CD14-positive monocyte (primary cell): ENCODE measurements at regions not wholly inside any gene's neighbourhood (a gene's known extent, or its start where the extent isn't known, plus 50 kb on each side); places are given as distances from the start of the nearest gene placed in this dataset.

ENCODE experiments used
- DNase-seq, 3 donors: peaks; one replicate each; pipeline ENCODE4 v3.0.0-alpha.2; 2011 to 2022
- H2AFZ ChIP-seq: 2 replicates; pipeline ENCODE4 v1.6.0; 2012; ENCODE audit warnings: mild to moderate bottlenecking, low read depth, low read length, inconsistent platforms; ENCODE audit not compliant: insufficient read depth, poor library complexity, severe bottlenecking
- H3K27ac ChIP-seq, 2 donors: 1 replicate in 1 of 2; 2 replicates in 1 of 2; pipeline ENCODE4 v1.5.1; 2012 to 2013; ENCODE audit warnings: low read length in 2 of 2, control low read depth in 1 of 2, inconsistent platforms in 1 of 2, low read depth in 1 of 2, mild to moderate bottlenecking in 1 of 2
- H3K27me3 ChIP-seq, 2 donors: one replicate each; pipeline versions ENCODE4 v1.6.0 to v1.6.1; 2011 to 2013; ENCODE audit warnings: low read length in 2 of 2; ENCODE audit not compliant: control insufficient read depth in 2 of 2, insufficient read depth in 2 of 2
- H3K36me3 ChIP-seq, 2 donors: replicated peaks in 1 of 2; 1 replicate in 1 of 2; 2 replicates in 1 of 2; pipeline versions ENCODE4 v1.5.1 to v1.6.1; 2012 to 2013; ENCODE audit warnings: low read length in 2 of 2, control low read depth in 1 of 2, inconsistent platforms in 1 of 2, mild to moderate bottlenecking in 1 of 2; ENCODE audit not compliant: insufficient read depth in 2 of 2, control insufficient read depth in 1 of 2
- H3K4me1 ChIP-seq, 2 donors: 1 replicate in 1 of 2; 2 replicates in 1 of 2; pipeline versions ENCODE4 v1.5.1 to v1.6.1; 2012 to 2013; ENCODE audit warnings: low read length in 2 of 2, control low read depth in 1 of 2, inconsistent platforms in 1 of 2, mild to moderate bottlenecking in 1 of 2, moderate library complexity in 1 of 2; ENCODE audit not compliant: insufficient read depth in 2 of 2, control insufficient read depth in 1 of 2
- H3K4me2 ChIP-seq: replicated peaks from 2 replicates; pipeline ENCODE3; 2012; ENCODE audit warnings: low read length, moderate library complexity, mild to moderate bottlenecking; ENCODE audit not compliant: poor library complexity, severe bottlenecking; ENCODE audit errors: extremely low read depth
- H3K4me3 ChIP-seq, 3 experiments: fragments of 200-600 bp in 1 of 3; sonication (generic) in 1 of 3; replicated peaks in 1 of 3; 1 replicate in 2 of 3; 2 replicates in 1 of 3; pipeline ENCODE4 v1.5.1; 2011 to 2013; ENCODE audit warnings: low read length in 3 of 3, mild to moderate bottlenecking in 3 of 3, control low read depth in 2 of 3, low read depth in 2 of 3, inconsistent platforms in 1 of 3, moderate library complexity in 1 of 3
- H3K79me2 ChIP-seq: 2 replicates; pipeline ENCODE4 v1.6.0; 2012; ENCODE audit warnings: mild to moderate bottlenecking, control low read depth, inconsistent platforms, low read length, moderate library complexity; ENCODE audit not compliant: insufficient read depth
- H3K9ac ChIP-seq: 2 replicates; pipeline ENCODE4 v1.6.0; 2017; ENCODE audit warnings: low read length, mild to moderate bottlenecking; ENCODE audit not compliant: insufficient read depth, poor library complexity, severe bottlenecking
- H3K9me3 ChIP-seq, 2 donors: replicated peaks in 1 of 2; 1 replicate in 1 of 2; 2 replicates in 1 of 2; pipeline versions ENCODE4 v1.5.1 to v1.6.1; 2012 to 2013; ENCODE audit warnings: low read length in 2 of 2, control low read depth in 1 of 2; ENCODE audit not compliant: control insufficient read depth in 1 of 2, insufficient read depth in 1 of 2
- H4K20me1 ChIP-seq: 2 replicates; pipeline ENCODE4 v1.6.0; 2012; ENCODE audit warnings: mild to moderate bottlenecking, low read length, control low read depth, moderate library complexity; ENCODE audit not compliant: insufficient read depth
- H3K27ac Mint-ChIP-seq, 7 donors: one replicate each; pipeline ENCODE4 v1.8.0; 2020; ENCODE audit warnings: mild to moderate bottlenecking in 7 of 7, mixed read lengths in 7 of 7, moderate library complexity in 6 of 7, inconsistent platforms in 2 of 7
- H3K27me3 Mint-ChIP-seq, 3 donors: one replicate each; pipeline ENCODE4 v1.8.0; 2021 to 2022; ENCODE audit warnings: low read depth in 3 of 3, mild to moderate bottlenecking in 3 of 3, mixed read lengths in 3 of 3, moderate library complexity in 3 of 3, inconsistent platforms in 1 of 3
- H3K36me3 Mint-ChIP-seq, 2 donors: one replicate each; pipeline ENCODE4 v1.8.0; 2020; ENCODE audit warnings: mixed read lengths in 2 of 2, inconsistent platforms in 1 of 2, mild to moderate bottlenecking in 1 of 2
- H3K4me1 Mint-ChIP-seq: one replicate; pipeline ENCODE4 v1.8.0; 2020; ENCODE audit warnings: mild to moderate bottlenecking, mixed read lengths
- H3K4me3 Mint-ChIP-seq, 2 donors: one replicate each; pipeline ENCODE4 v1.8.0; 2020; ENCODE audit warnings: mild to moderate bottlenecking in 2 of 2, mixed read lengths in 2 of 2, moderate library complexity in 1 of 2
- H3K9me3 Mint-ChIP-seq, 7 donors: one replicate each; pipeline ENCODE4 v1.8.0; 2020 to 2022; ENCODE audit warnings: mixed read lengths in 7 of 7, mild to moderate bottlenecking in 6 of 7, moderate library complexity in 6 of 7, inconsistent platforms in 2 of 7
- CTCF ChIP-seq: fragments of 200-600 bp; IDR thresholded peaks from one replicate; pipeline ENCODE4 v1.8.0; 2022; ENCODE audit warnings: antibody characterized with exemption, mild to moderate bottlenecking
- whole genome bisulfite sequencing: methylation state at CpG from one replicate; pipeline ENCODE4 v1.1.5; 2013; ENCODE audit warnings: missing lambda C conversion rate; ENCODE audit not compliant: insufficient coverage; 5-methylcytosine and 5-hydroxymethylcytosine counted together
- intact Hi-C, 2 donors: fragments of 100-400 bp; cut with micrococcal nuclease; formaldehyde crosslinking; loops; one replicate each; pipeline versions ENCODE4 v1.15.0 to v1.15.1; 2023

DNA sequence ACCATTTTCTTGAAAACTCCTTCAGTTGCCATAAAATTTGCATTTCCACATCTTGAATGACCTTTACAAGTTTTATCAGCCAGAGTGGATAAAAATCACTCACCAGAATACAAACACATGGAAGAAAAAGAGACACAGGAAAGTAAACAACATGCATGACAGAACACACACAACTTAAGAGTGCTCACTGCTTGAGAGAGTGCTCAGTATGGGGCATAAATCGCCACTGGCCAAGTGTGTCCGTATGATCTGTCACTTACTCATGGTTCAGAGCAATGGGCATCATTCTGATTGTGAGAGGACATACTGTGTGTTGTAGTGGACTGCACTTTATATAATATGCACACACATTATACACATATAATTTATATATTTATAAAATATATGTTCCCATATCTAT lies 155.6 kb upstream of the NTRK2 start:
- Mint-ChIP-seq H3K27ac (no peak overlapping the region), H3K36me3 (no peaks in the 10 kb centered on the region), H3K4me1 (no peaks in the 10 kb centered on the region), H3K4me3 (no peak overlapping the region), H3K9me3 (peaks cover 2 to 9% (median 6%) of the 10 kb centered on the region in 7 donors), H3K27me3 (peaks cover 0 to 6% (median 0%) of the 10 kb centered on the region in 3 donors)
- Histone ChIP-seq H3K4me2 (no peak overlapping the region), H4K20me1 (no peaks in the 10 kb centered on the region), H3K27me3 (no peaks in the 10 kb centered on the region), H3K4me1 (no peaks in the 10 kb centered on the region), H3K9ac (no peak overlapping the region), H3K79me2 (no peaks in the 10 kb centered on the region), H3K9me3 (peaks cover 0 to 4% of the 10 kb centered on the region in 2 donors), H2AFZ (no peak overlapping the region), H3K27ac (no peak overlapping the region), H3K36me3 (no peaks in the 10 kb centered on the region), H3K4me3 (no peak overlapping the region)
- TF ChIP-seq CTCF = no peak
- intact Hi-C loops = no loop called here
- WGBS = no CpG with 5 or more reads among the region's 2 CpGs
- no peak for DNase-seq

DNA sequence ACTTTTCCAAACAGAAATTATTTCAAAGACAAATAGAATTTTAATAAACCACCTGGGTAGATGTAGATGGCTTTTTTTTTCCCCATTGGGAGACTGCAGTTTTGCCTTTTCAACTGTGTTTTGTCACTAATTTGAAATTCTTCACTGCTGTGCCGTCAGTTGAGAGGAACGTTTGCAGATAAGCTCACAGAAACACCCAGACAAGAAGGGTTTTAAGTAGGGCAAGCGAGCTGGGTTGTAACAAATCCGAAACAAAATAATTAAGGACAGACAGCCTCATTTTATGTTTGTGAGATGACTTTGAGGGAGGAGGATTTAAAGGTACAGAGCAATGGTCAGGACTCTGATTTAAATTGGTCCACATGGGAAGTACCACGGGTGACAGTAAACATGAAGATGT lies 155.1 kb upstream of the NTRK2 start:
- Mint-ChIP-seq H3K4me3 (no peak overlapping the region), H3K9me3 (peaks cover 2 to 9% (median 6%) of the 10 kb centered on the region in 7 donors), H3K36me3 (no peaks in the 10 kb centered on the region), H3K27ac (no peak overlapping the region), H3K27me3 (peaks cover 0 to 3% (median under 1%) of the 10 kb centered on the region in 3 donors), H3K4me1 (no peaks in the 10 kb centered on the region)
- Histone ChIP-seq H3K27me3 (no peaks in the 10 kb centered on the region), H3K27ac (no peak overlapping the region), H3K4me1 (no peaks in the 10 kb centered on the region), H3K79me2 (no peaks in the 10 kb centered on the region), H3K9me3 (peaks cover 0 to 4% of the 10 kb centered on the region in 2 donors), H4K20me1 (no peaks in the 10 kb centered on the region), H3K36me3 (no peaks in the 10 kb centered on the region), H3K4me3 (no peak overlapping the region), H3K9ac (no peak overlapping the region), H2AFZ (no peak overlapping the region), H3K4me2 (no peak overlapping the region)
- TF ChIP-seq CTCF = no peak
- intact Hi-C loops = no loop called here
- WGBS = 80% methylated on average over 1 of the region's 5 CpGs
- no peak for DNase-seq
